ENCODE measurements at regions not wholly inside any gene's neighbourhood (a gene's known extent, or its start where the extent isn't known, plus 50 kb on each side); places are given as distances from the start of the nearest gene placed in this dataset.

DNA sequence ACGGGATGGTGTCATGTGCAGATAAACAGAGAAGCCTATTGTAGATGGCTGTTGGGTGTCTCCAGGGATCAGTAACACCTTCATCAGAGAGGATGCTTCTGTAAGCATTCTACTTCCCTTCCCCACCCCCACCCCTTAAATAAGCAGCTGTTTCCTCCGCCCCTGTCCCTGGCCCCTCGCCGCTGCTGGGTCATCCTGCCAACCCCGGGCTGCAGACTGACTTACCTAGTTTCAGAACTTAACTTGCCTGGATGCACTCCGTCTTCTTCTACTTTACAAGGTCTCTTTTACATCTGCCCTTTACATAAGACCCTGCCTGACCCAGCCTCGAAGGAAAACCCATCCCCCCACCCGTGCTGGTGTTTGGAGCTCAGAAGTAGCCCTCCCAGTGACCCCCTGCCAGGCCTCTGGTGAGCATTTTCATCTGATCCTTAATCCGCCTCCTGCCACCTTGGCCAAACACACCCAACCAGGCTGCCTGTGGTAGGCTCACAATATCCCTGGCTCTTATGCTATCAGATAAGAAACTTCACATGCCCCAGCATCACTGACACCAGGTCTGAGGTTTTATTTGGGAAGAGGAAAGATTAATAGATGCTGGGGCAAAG is 103.0 kb upstream of the HES1 start:
- no peak for TF ChIP-seq CTCF (conservative IDR thresholded peaks at IDR 0.05; ENCODE audit: low read depth in 2 of 2)
- TF ChIP-seq POLR2AphosphoS5 (IDR thresholded peaks at IDR 0.05; ENCODE audit: low read depth), result no peak
- no peak for TF ChIP-seq EZH2 (IDR thresholded peaks at IDR 0.05; ENCODE audit: low read depth, unreplicated experiment)
- TF ChIP-seq EZH2phosphoT487 (IDR thresholded peaks at IDR 0.05; ENCODE audit: unreplicated experiment), result no peak
- TF ChIP-seq, protein P1, sequence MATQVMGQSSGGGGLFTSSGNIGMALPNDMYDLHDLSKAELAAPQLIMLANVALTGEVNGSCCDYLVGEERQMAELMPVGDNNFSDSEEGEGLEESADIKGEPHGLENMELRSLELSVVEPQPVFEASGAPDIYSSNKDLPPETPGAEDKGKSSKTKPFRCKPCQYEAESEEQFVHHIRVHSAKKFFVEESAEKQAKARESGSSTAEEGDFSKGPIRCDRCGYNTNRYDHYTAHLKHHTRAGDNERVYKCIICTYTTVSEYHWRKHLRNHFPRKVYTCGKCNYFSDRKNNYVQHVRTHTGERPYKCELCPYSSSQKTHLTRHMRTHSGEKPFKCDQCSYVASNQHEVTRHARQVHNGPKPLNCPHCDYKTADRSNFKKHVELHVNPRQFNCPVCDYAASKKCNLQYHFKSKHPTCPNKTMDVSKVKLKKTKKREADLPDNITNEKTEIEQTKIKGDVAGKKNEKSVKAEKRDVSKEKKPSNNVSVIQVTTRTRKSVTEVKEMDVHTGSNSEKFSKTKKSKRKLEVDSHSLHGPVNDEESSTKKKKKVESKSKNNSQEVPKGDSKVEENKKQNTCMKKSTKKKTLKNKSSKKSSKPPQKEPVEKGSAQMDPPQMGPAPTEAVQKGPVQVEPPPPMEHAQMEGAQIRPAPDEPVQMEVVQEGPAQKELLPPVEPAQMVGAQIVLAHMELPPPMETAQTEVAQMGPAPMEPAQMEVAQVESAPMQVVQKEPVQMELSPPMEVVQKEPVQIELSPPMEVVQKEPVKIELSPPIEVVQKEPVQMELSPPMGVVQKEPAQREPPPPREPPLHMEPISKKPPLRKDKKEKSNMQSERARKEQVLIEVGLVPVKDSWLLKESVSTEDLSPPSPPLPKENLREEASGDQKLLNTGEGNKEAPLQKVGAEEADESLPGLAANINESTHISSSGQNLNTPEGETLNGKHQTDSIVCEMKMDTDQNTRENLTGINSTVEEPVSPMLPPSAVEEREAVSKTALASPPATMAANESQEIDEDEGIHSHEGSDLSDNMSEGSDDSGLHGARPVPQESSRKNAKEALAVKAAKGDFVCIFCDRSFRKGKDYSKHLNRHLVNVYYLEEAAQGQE (IDR thresholded peaks at IDR 0.05; ENCODE audit: unreplicated experiment), result no peak
- TF ChIP-seq CREB1 (CRISPR knock-in tag; IDR thresholded peaks at IDR 0.05; ENCODE audit: low read depth), result no peak
- no peak for TF ChIP-seq ZNF331 (CRISPR knock-in tag; IDR thresholded peaks at IDR 0.05; ENCODE audit: low read depth)
- no peak for TF ChIP-seq NANOG (IDR thresholded peaks at IDR 0.05; ENCODE audit: borderline replicate concordance)
